Upper lobe of left lung (tissue), 6 donors: ENCODE measurements at regions not wholly inside any gene's neighbourhood (a gene's known extent, or its start where the extent isn't known, plus 50 kb on each side); places are given as distances from the start of the nearest gene placed in this dataset.
A peak's percentile ranks its signal among the peaks of the same experiment; 100 is the strongest.

ENCODE experiments used
- ATAC-seq, 2 donors: fragments of 200-7000 bp; cut with Tn5 transposase; one replicate each; pipeline ENCODE4 v1.9.1; 2022; ENCODE audit warnings: mild to moderate bottlenecking in 2 of 2, moderate library complexity in 2 of 2; ENCODE audit not compliant: low FRiP score in 2 of 2
- DNase-seq, 2 donors: peaks; one replicate each; pipeline ENCODE4 v3.0.0-alpha.2; 2019 to 2020
- H3K27ac ChIP-seq, 4 donors: fragments of 200-600 bp; sonication (generic); one replicate each; pipeline ENCODE4 v1.5.1; 2016 to 2019
- H3K27me3 ChIP-seq, 4 donors: fragments of 200-600 bp; sonication (generic); one replicate each; pipeline ENCODE4 v1.5.1; 2017 to 2019
- H3K36me3 ChIP-seq, 4 donors: fragments of 200-600 bp; sonication (generic); one replicate each; pipeline ENCODE4 v1.5.1; 2016 to 2019
- H3K4me1 ChIP-seq, 4 donors: fragments of 200-600 bp; sonication (generic); one replicate each; pipeline ENCODE4 v1.5.1; 2018 to 2019
- H3K4me3 ChIP-seq, 4 donors: fragments of 200-600 bp; sonication (generic); one replicate each; pipeline ENCODE4 v1.5.1; 2017 to 2019; ENCODE audit warnings: mild to moderate bottlenecking in 2 of 4, moderate library complexity in 1 of 4
- H3K9me3 ChIP-seq, 4 donors: fragments of 200-600 bp; sonication (generic); one replicate each; pipeline ENCODE4 v1.5.1; 2018 to 2019
- EP300 ChIP-seq, 4 donors: sonication (generic); formaldehyde crosslinking; IDR thresholded peaks; one replicate each; pipeline ENCODE4 v1.5.1; 2017; ENCODE audit warnings: antibody characterized with exemption in 4 of 4, control low read depth in 2 of 4
- POLR2A ChIP-seq, 4 donors: fragments of 450-650 bp; IDR thresholded peaks; one replicate each; pipeline ENCODE4 v1.5.1; 2016 to 2017; ENCODE audit warnings: antibody characterized with exemption in 4 of 4, mild to moderate bottlenecking in 2 of 4
- POLR2AphosphoS5 ChIP-seq, 2 donors: sonication (generic); formaldehyde crosslinking; IDR thresholded peaks; one replicate each; pipeline ENCODE4 v1.5.1; 2017; ENCODE audit warnings: antibody characterized with exemption in 2 of 2
- WGBS, 2 donors: methylation state at CpG; one replicate each; pipeline ENCODE4 v1.1.5; 2017 to 2018; 5-methylcytosine and 5-hydroxymethylcytosine counted together
- TF ChIP-seq, protein P1 (sequence below), 6 experiments: fragments of 450-650 bp in 4 of 6; fragments of 200-600 bp in 2 of 6; sonication (generic) in 2 of 6; IDR thresholded peaks; one replicate each; pipeline ENCODE4 v1.5.1; 2016 to 2019; ENCODE audit warnings: antibody characterized with exemption in 6 of 6
- donor health status: DM: no; HTN: no; CAD: no; lungs with moderate emphysema.
- donor health status: DM: no; HTN: yes; CAD: no; lungs with severe emphysema.

DNA sequence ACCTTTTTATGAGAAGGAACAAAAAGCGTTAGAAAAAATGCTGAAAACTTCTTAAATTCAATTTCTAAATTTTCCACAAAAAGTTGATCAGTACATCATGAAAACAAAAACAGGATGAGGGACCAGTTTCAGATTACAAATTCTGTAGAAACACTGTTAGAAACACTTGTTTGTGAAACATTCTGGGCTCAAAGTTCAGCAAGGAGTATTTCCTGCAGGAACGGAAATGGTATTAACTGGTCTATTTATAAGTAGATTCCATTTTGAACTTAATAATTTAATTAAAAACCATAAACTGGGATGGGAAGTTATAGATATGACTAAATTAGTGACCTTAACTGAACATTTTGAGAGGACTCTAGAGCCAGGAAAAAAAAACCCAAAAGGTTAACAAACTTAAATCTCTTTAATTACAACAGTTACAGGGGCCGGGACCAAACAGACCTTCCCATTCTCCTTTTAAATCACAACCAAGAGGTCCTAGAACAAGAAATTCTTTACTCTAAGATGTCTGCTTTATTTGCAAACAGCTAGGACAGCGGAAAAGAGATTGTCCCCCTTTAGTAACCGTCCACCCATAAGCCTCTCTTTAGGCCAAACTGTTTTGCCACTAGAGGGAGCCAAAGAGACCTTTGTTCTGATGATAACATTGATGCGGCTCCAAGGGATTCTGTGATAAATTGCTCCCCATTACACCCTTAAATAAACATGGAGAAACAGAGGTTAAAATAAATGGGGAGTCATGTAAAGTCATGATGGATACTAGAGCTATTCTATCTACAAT lies 69.0 kb upstream of the RERGL start:
- ATAC-seq, result no peak
- H3K27ac ChIP-seq, result no peak overlapping the region
- 79 to 82% methylated on average over 6 of the region's 6 CpGs for WGBS, 2 donors
- no peaks in the 10 kb centered on the region for H3K4me1 ChIP-seq
- DNase-seq, result no peak
- TF ChIP-seq, protein P1, sequence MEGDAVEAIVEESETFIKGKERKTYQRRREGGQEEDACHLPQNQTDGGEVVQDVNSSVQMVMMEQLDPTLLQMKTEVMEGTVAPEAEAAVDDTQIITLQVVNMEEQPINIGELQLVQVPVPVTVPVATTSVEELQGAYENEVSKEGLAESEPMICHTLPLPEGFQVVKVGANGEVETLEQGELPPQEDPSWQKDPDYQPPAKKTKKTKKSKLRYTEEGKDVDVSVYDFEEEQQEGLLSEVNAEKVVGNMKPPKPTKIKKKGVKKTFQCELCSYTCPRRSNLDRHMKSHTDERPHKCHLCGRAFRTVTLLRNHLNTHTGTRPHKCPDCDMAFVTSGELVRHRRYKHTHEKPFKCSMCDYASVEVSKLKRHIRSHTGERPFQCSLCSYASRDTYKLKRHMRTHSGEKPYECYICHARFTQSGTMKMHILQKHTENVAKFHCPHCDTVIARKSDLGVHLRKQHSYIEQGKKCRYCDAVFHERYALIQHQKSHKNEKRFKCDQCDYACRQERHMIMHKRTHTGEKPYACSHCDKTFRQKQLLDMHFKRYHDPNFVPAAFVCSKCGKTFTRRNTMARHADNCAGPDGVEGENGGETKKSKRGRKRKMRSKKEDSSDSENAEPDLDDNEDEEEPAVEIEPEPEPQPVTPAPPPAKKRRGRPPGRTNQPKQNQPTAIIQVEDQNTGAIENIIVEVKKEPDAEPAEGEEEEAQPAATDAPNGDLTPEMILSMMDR (IDR thresholded peaks at IDR 0.05), result peak in 4 of 6 experiments; percentile 17 to 42 (median 28)
- TF ChIP-seq POLR2A (IDR thresholded peaks at IDR 0.05), result no peak
- TF ChIP-seq POLR2AphosphoS5 (IDR thresholded peaks at IDR 0.05), result no peak
- no peak for TF ChIP-seq EP300 (IDR thresholded peaks at IDR 0.05)
- no peaks in the 10 kb centered on the region for H3K27me3 ChIP-seq
- peaks cover 0 to 14% (median 3%) of the 10 kb centered on the region in 4 donors for H3K9me3 ChIP-seq
- H3K36me3 ChIP-seq, result no peaks in the 10 kb centered on the region
- H3K4me3 ChIP-seq, result no peak overlapping the region

DNA sequence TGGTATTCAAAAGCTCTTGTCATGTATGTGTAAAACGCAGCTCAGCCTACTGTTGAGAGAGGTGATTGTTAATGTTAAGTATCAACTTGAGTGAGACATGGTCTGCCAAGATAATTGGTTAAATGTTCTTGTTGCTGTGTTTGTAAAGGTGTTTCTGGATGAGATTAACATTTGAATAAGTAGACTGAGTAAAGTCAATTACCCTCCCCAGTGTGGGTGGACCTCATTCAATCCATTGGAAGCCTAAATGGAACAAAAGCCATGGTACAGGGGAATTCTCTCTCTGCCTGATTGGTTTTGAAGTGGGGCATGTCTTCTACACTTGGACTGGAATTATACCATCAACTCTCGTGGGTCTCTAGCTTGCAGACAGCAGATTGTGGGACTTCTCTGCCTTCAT lies 63.8 kb upstream of the RERGL start:
- TF ChIP-seq, protein P1 (IDR thresholded peaks at IDR 0.05), result no peak
- TF ChIP-seq POLR2A (IDR thresholded peaks at IDR 0.05) (no peak), EP300 (IDR thresholded peaks at IDR 0.05) (no peak), POLR2AphosphoS5 (IDR thresholded peaks at IDR 0.05) (no peak)
- Histone ChIP-seq H3K27ac (no peak overlapping the region), H3K4me3 (no peak overlapping the region), H3K27me3 (no peaks in the 10 kb centered on the region), H3K9me3 (peaks cover 0 to 14% (median 3%) of the 10 kb centered on the region in 4 donors), H3K4me1 (no peaks in the 10 kb centered on the region), H3K36me3 (no peaks in the 10 kb centered on the region)
- DNase-seq (no peak), ATAC-seq (no peak)
- WGBS, 2 donors, result 49 to 64% methylated on average over 2 of the region's 2 CpGs

DNA sequence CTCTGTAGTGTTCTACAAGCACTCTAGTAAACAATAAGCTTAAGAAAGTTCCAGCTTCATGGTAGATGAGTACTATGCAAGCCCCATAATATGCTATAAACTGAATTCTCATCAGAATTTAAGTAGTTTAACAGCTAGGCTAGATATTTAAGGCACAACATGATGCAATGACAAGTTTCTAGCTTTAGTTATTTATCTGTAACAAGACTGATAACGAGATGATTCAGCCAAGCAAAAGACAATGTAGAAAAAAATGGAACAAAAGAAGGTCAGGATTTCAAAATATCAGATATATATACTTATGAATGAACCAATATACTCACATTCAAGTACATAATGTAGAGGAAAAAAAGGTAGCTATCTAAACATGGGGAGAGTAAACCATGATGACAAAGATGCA lies 61.0 kb upstream of the RERGL start:
- DNase-seq, result no peak
- WGBS, 2 donors, result 60 to 68% methylated on average over 1 of the region's 1 CpG
- Histone ChIP-seq H3K4me1 (peaks cover 0 to 5% (median 0%) of the 10 kb centered on the region in 4 donors), H3K27ac (no peak overlapping the region), H3K36me3 (no peaks in the 10 kb centered on the region), H3K9me3 (peaks cover 0 to 3% (median 0%) of the 10 kb centered on the region in 4 donors), H3K4me3 (no peak overlapping the region), H3K27me3 (no peaks in the 10 kb centered on the region)
- ATAC-seq, result no peak
- TF ChIP-seq EP300 (IDR thresholded peaks at IDR 0.05) (no peak), POLR2A (IDR thresholded peaks at IDR 0.05) (no peak), POLR2AphosphoS5 (IDR thresholded peaks at IDR 0.05) (no peak)
- TF ChIP-seq, protein P1 (IDR thresholded peaks at IDR 0.05), result no peak

DNA sequence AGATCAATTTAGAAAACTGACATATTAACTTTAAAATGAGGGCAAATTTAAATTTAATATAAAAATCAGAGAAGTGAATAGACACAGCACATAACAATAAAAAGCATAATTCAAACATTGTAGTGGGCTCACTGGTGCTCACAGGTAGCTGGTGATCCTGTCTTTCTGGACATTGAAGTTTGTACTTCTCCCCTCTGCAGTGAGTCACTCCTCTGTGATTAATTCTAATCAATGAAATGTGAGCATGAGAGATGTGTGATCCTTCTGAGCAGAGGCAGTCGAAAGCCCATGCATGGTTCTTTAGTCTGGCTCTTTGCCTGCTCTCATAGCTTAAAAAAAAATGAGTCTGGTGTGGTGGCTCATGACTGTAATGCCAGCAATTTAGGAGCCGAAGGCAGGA lies 59.0 kb upstream of the RERGL start:
- no peak overlapping the region for H3K27ac ChIP-seq
- DNase-seq (no peak), ATAC-seq (no peak)
- H3K36me3 ChIP-seq, result no peaks in the 10 kb centered on the region
- no peaks in the 10 kb centered on the region for H3K27me3 ChIP-seq
- peaks cover 0 to 5% (median 1%) of the 10 kb centered on the region in 4 donors for H3K4me1 ChIP-seq
- no peaks in the 10 kb centered on the region for H3K9me3 ChIP-seq
- H3K4me3 ChIP-seq, result no peak overlapping the region
- no peak for TF ChIP-seq EP300 (IDR thresholded peaks at IDR 0.05)
- WGBS, 2 donors, result 69 to 77% methylated on average over 2 of the region's 2 CpGs

DNA sequence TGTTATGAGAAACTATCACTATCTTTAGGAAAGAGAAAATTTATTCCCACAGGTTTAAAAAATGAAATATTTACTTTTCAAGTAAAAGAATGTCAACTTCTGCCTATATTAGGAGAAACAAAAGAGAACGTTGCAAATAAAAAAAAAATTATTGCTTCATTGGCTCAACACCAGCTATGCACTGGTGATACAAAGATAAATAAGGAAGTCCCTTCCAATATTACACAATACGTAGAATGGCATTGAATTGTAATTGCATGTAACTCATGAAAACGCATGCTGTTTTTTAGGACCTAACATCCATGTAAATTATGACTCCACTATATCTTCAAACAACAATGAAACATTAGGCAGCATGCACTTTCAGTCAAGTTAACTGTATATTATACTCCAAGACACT lies 56.4 kb upstream of the RERGL start:
- H3K36me3 ChIP-seq, result no peaks in the 10 kb centered on the region
- H3K9me3 ChIP-seq, result no peaks in the 10 kb centered on the region
- no peak for DNase-seq
- peak in 1 of 2 donors; percentile 63 for ATAC-seq
- TF ChIP-seq POLR2AphosphoS5 (IDR thresholded peaks at IDR 0.05) (no peak), POLR2A (IDR thresholded peaks at IDR 0.05) (no peak), EP300 (IDR thresholded peaks at IDR 0.05) (no peak)
- TF ChIP-seq, protein P1 (IDR thresholded peaks at IDR 0.05), result no peak
- H3K27me3 ChIP-seq, result no peaks in the 10 kb centered on the region
- no peak overlapping the region for H3K4me3 ChIP-seq
- H3K4me1 ChIP-seq, result peaks cover 0 to 9% (median 1%) of the 10 kb centered on the region in 4 donors
- 12 to 14% methylated on average over 3 of the region's 3 CpGs for WGBS, 2 donors
- peak overlapping the region in 1 of 4 donors; percentile 28 for H3K27ac ChIP-seq
